PFSK-1 (cell line): ENCODE measurements at regions not wholly inside any gene's neighbourhood (a gene's known extent, or its start where the extent isn't known, plus 50 kb on each side); places are given as distances from the start of the nearest gene placed in this dataset.

Source experiments
- FOXP2 ChIP-seq: optimal IDR thresholded peaks from 2 replicates; pipeline ENCODE3; 2011; ENCODE audit warnings: borderline replicate concordance, control low read depth, inconsistent platforms; ENCODE audit not compliant: insufficient read depth; ENCODE audit errors: extremely low read length, extremely low read depth
- POLR2AphosphoS5 ChIP-seq: IDR thresholded peaks from 2 replicates; pipeline ENCODE4 v1.6.1; 2012; ENCODE audit warnings: low read depth, mild to moderate bottlenecking, control low read depth, low read length, moderate library complexity
- REST ChIP-seq, 2 experiments: IDR thresholded peaks; 2 replicates each; pipeline versions ENCODE4 v1.6.1 to v1.8.0; 2011 to 2012; ENCODE audit warnings: low read depth in 2 of 2, low read length in 2 of 2, control low read depth in 1 of 2, inconsistent platforms in 1 of 2, mild to moderate bottlenecking in 1 of 2, moderate library complexity in 1 of 2; ENCODE audit not compliant: insufficient read depth in 1 of 2
- SIN3A ChIP-seq: IDR thresholded peaks from 2 replicates; pipeline ENCODE4 v1.6.1; 2012; ENCODE audit warnings: mild to moderate bottlenecking, low read length, moderate library complexity, borderline replicate concordance; ENCODE audit not compliant: insufficient read depth
- TAF1 ChIP-seq: IDR thresholded peaks from 2 replicates; pipeline ENCODE4 v1.6.1; 2012; ENCODE audit warnings: low read length, control low read depth, borderline replicate concordance; ENCODE audit not compliant: insufficient read depth

- no peak for TF ChIP-seq SIN3A
- no peak for TF ChIP-seq POLR2AphosphoS5
- TF ChIP-seq FOXP2 = no peak
- no peak for TF ChIP-seq REST (IDR thresholded peaks at IDR 0.05; ENCODE audit: insufficient read depth in 1 of 2, low read depth in 2 of 2, low read length in 2 of 2)
- TF ChIP-seq TAF1 = no peak
These were observed 173.3 kb upstream of the ADO start for GRCh38 chr10:62631241-62631640.

DNA sequence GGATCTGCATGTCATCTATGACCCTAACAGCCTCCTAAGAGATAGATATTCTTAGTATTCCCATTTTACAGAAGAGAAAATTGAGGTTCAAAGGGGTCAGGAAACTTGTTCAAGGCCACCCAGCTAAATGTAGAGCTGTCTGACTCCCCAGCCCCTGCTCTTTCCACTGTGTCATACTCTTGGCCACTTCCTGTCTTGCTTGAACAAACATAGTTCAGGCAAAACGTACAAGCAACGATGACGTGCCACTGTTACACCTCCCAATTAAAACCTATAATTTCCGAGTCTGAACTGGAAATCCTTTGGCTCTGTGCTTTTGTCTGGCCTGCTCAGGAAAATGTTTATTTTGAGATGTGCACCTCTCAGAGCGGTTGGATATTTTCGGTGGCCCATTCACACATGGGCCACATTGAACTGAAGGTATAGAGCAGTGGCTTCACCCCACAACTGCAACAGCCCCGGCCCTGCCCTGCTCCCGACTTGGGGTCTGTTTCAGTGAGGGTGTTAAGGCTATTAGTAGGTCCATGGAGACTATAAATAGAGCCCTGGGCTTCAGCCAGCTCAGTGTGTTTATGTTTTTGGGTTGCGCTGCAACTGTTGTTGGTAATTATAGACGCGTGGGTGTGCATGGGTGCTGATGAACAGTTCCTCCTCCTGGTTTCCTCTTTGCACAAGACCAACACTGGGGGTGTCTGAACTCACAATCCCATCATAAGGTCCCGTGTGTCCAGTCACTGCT, 172.3 kb upstream of the ADO start:
- TF ChIP-seq SIN3A (no peak), REST (IDR thresholded peaks at IDR 0.05; ENCODE audit: insufficient read depth in 1 of 2, low read depth in 2 of 2, low read length in 2 of 2) (0 out of 4 replicates have a peak, but pooled peaks of 1 of the 2 experiments have one; percentile 38)

DNA sequence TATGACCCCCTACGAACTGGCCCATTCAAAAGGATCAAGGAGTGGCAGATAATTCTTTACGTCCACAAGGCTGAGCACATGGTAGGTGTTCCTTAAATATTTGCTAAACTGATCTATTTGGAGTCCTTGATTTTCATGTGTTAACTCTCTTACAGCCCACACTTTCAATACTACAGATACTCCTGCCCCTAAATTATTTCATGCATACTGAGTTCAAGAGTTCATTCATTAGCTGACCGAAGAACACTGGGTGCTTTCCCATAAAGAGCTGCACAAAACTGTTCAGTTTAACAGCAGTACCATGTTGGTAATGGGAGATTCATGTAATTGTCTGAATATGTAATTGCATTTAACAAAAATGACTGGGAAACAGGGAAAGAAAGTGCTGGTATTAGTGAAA, 170.5 kb upstream of the ADO start:
- TF ChIP-seq TAF1 = no peak
- TF ChIP-seq SIN3A = no peak
- TF ChIP-seq POLR2AphosphoS5 = no peak
- TF ChIP-seq FOXP2 = no peak
- no peak for TF ChIP-seq REST (IDR thresholded peaks at IDR 0.05; ENCODE audit: insufficient read depth in 1 of 2, low read depth in 2 of 2, low read length in 2 of 2)

DNA sequence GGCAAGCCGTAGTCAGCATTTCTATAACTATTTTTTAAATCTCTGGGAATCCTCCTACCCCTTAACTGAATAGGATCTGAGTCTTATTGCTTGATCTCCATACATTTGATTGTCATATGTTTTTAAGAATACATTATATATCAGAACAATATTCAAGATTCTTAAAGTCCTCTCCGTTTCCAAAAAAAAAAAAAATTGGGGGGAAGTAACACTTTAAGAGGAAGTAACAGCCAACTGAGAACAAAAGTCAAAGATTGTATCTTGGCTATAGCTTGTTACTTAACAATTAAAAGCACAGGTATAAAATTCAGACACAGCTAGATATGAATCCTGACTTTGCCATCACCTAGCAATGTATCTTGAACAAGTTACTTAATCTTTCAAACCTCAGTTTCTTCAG, 169.9 kb upstream of the ADO start:
- TF ChIP-seq POLR2AphosphoS5 (no peak), SIN3A (no peak), FOXP2 (no peak), REST (IDR thresholded peaks at IDR 0.05; ENCODE audit: insufficient read depth in 1 of 2, low read depth in 2 of 2, low read length in 2 of 2) (no peak), TAF1 (no peak)

- TF ChIP-seq TAF1 (no peak), FOXP2 (no peak), REST (IDR thresholded peaks at IDR 0.05; ENCODE audit: insufficient read depth in 1 of 2, low read depth in 2 of 2, low read length in 2 of 2) (no peak), SIN3A (no peak), POLR2AphosphoS5 (no peak)
These were observed 169.4 kb upstream of the ADO start for GRCh38 chr10:62635127-62635526.
